PC-9 (cell line): ENCODE measurements at regions not wholly inside any gene's neighbourhood (a gene's known extent, or its start where the extent isn't known, plus 50 kb on each side); places are given as distances from the start of the nearest gene placed in this dataset.

Experiments used
- BruUV-seq: library from RNA; stranded (reverse); fragments of 400-500 nt; replicated peaks from 2 replicates; lab custom pipeline; 2021; lab: Mats Ljungman, UMichigan
- CTCF ChIA-PET: fragments of 300-600 bp; sonication (Branson Sonifier 250); formaldehyde crosslinking; loops from one replicate; lab custom pipeline; 2022; ENCODE audit warnings: antibody characterized with exemption; lab: Charles Lee
- POLR2A ChIA-PET: fragments of 300-600 bp; sonication (Branson Sonifier 250); formaldehyde crosslinking; loops from one replicate; lab custom pipeline; 2022; ENCODE audit warnings: antibody characterized with exemption; ENCODE audit not compliant: unreplicated experiment; lab: Charles Lee
- DNase-seq, 2 experiments: peaks; one replicate each; pipeline versions ENCODE4 v3.0.0 to v3.0.0-alpha.2; 2015 to 2022; ENCODE audit warnings: mixed read lengths in 1 of 2
- H2AFZ ChIP-seq: fragments of 200-600 bp; sonication (generic); 2 replicates; pipeline ENCODE4 v1.8.1; 2017; ENCODE audit warnings: antibody characterized with exemption
- H3F3A ChIP-seq: fragments of 200-600 bp; sonication (generic); 2 replicates; pipeline ENCODE4 v1.8.1; 2017; ENCODE audit warnings: antibody characterized with exemption, mild to moderate bottlenecking, low read depth; ENCODE audit not compliant: insufficient read depth
- H3K27ac ChIP-seq: fragments of 200-600 bp; sonication (generic); 2 replicates; pipeline ENCODE4 v1.6.1; 2016; ENCODE audit warnings: mixed run types
- H3K27me3 ChIP-seq: fragments of 200-600 bp; sonication (generic); 2 replicates; pipeline ENCODE4 v1.6.1; 2016; ENCODE audit warnings: low read depth, mixed run types; ENCODE audit not compliant: insufficient read depth
- H3K36me3 ChIP-seq: fragments of 200-600 bp; sonication (generic); 2 replicates; pipeline ENCODE4 v1.6.1; 2016; ENCODE audit warnings: low read depth, mixed run types
- H3K4me1 ChIP-seq: fragments of 200-600 bp; sonication (generic); replicated peaks from 2 replicates; pipeline ENCODE4 v1.6.1; 2016; ENCODE audit warnings: mixed run types; ENCODE audit not compliant: insufficient read depth
- H3K4me2 ChIP-seq: fragments of 200-600 bp; sonication (generic); 2 replicates; pipeline ENCODE4 v1.6.1; 2017; ENCODE audit warnings: mixed run types
- H3K4me3 ChIP-seq: fragments of 200-600 bp; sonication (generic); 2 replicates; pipeline ENCODE4 v1.6.1; 2016; ENCODE audit warnings: mixed run types
- H3K79me2 ChIP-seq: fragments of 200-600 bp; sonication (generic); 2 replicates; pipeline ENCODE4 v1.6.1; 2017; ENCODE audit warnings: low read depth, mixed run types
- H3K9me2 ChIP-seq: fragments of 200-600 bp; sonication (generic); 2 replicates; pipeline ENCODE4 v1.8.1; 2017; ENCODE audit warnings: mild to moderate bottlenecking; ENCODE audit not compliant: insufficient read depth
- H3K9me3 ChIP-seq: fragments of 200-600 bp; sonication (generic); 2 replicates; pipeline ENCODE4 v1.8.1; 2016; ENCODE audit warnings: low read depth; ENCODE audit not compliant: insufficient read depth
- H4K20me1 ChIP-seq: fragments of 200-600 bp; sonication (generic); 2 replicates; pipeline ENCODE4 v1.8.1; 2017; ENCODE audit not compliant: insufficient read depth
- CTCF ChIP-seq: fragments of 200-600 bp; sonication (generic); conservative IDR thresholded peaks from 2 replicates; pipeline ENCODE4 v1.6.1; 2017; ENCODE audit warnings: mixed run types, antibody characterized with exemption, mild to moderate bottlenecking, moderate library complexity
- EZH2 ChIP-seq: fragments of 200-600 bp; sonication (generic); IDR thresholded peaks from 2 replicates; pipeline ENCODE4 v1.8.0; 2017; ENCODE audit warnings: antibody characterized with exemption, low read depth
- intact Hi-C: fragments of 100-400 bp; cut with micrococcal nuclease; formaldehyde crosslinking; loops from one replicate; pipeline ENCODE4 v1.10.0; 2022; ENCODE audit not compliant: unreplicated experiment

- CTCF ChIA-PET, result no interaction called here
- Histone ChIP-seq H3K79me2 (no peaks in the 10 kb centered on the region), H3F3A (no peaks in the 10 kb centered on the region; the same call in 1 of the 2 replicates), H2AFZ (no peak overlapping the region), H3K27me3 (no peaks in the 10 kb centered on the region), H4K20me1 (no peaks in the 10 kb centered on the region), H3K36me3 (no peaks in the 10 kb centered on the region), H3K4me2 (no peak overlapping the region), H3K27ac (no peak overlapping the region), H3K9me3 (0 out of 2 replicates have a peak, but pooled peaks cover 6% of the 10 kb centered on the region), H3K4me3 (no peak overlapping the region), H3K4me1 (peaks cover 32% of the 10 kb centered on the region), H3K9me2 (no peaks in the 10 kb centered on the region)
- BruUV-seq, result no TSS peak
- POLR2A ChIA-PET, result no interaction called here
- no peak for DNase-seq
- intact Hi-C loops, result no loop called here
- no peak for TF ChIP-seq CTCF
- TF ChIP-seq EZH2, result no peak
These were observed 101.6 kb downstream of the ADCYAP1 start for GRCh38 chr18:1006304-1006703.

- Histone ChIP-seq H3K9me3 (0 out of 2 replicates have a peak, but pooled peaks cover 6% of the 10 kb centered on the region), H3K79me2 (no peaks in the 10 kb centered on the region), H3K9me2 (no peaks in the 10 kb centered on the region), H3K27ac (no peak overlapping the region), H3K4me3 (no peak overlapping the region), H2AFZ (no peak overlapping the region), H3K36me3 (no peaks in the 10 kb centered on the region), H3K4me2 (no peak overlapping the region), H3F3A (no peaks in the 10 kb centered on the region; the same call in 1 of the 2 replicates), H3K27me3 (no peaks in the 10 kb centered on the region), H3K4me1 (peaks cover 29% of the 10 kb centered on the region), H4K20me1 (no peaks in the 10 kb centered on the region)
- DNase-seq, result no peak
- ChIA-PET POLR2A (no interaction called here), CTCF (no interaction called here)
- TF ChIP-seq CTCF (no peak), EZH2 (no peak)
- intact Hi-C loops, result no loop called here
- no TSS peak for BruUV-seq
These were observed 102.3 kb downstream of the ADCYAP1 start for GRCh38 chr18:1006965-1007364.

- no peaks in the 10 kb centered on the region for H3K9me3 ChIP-seq
- no peaks in the 10 kb centered on the region for H4K20me1 ChIP-seq
- H3K27me3 ChIP-seq, result no peaks in the 10 kb centered on the region
- H3K27ac ChIP-seq, result peak overlapping the region; percentile 8; the same call in 1 of the 2 replicates
- no peak overlapping the region for H2AFZ ChIP-seq
- no peak for TF ChIP-seq CTCF
- no peak for TF ChIP-seq EZH2
- no peak overlapping the region for H3K4me2 ChIP-seq
- ChIA-PET POLR2A (no interaction called here), CTCF (no interaction called here)
- no peaks in the 10 kb centered on the region for H3K9me2 ChIP-seq
- peaks cover 25% of the 10 kb centered on the region for H3K4me1 ChIP-seq
- no peaks in the 10 kb centered on the region for H3K36me3 ChIP-seq
- no peak overlapping the region for H3K4me3 ChIP-seq
- H3K79me2 ChIP-seq, result no peaks in the 10 kb centered on the region
- no peak for DNase-seq
- intact Hi-C loops, result no loop called here
- H3F3A ChIP-seq, result no peaks in the 10 kb centered on the region
- no TSS peak for BruUV-seq
These were observed 106.7 kb downstream of the ADCYAP1 start for GRCh38 chr18:1011349-1011748.
